Epithelial cell of esophagus (primary cell): ENCODE measurements at regions not wholly inside any gene's neighbourhood (a gene's known extent, or its start where the extent isn't known, plus 50 kb on each side); places are given as distances from the start of the nearest gene placed in this dataset.
"Not testable (repeated sequence)": the region's sequence is repeated elsewhere in the genome, so short reads cannot be mapped to it uniquely, and the experiment has no call there.

ENCODE experiments used
- DNase-seq: peaks from one replicate; pipeline ENCODE4 v3.0.0; 2010; ENCODE audit warnings: low read depth
- H3K4me3 ChIP-seq: 2 replicates; pipeline ENCODE4 v1.5.1; 2011; ENCODE audit warnings: mild to moderate bottlenecking, low read length, control low read depth
- TF ChIP-seq, protein P1 (sequence below): IDR thresholded peaks from 2 replicates; pipeline ENCODE4 v1.5.1; 2011; ENCODE audit warnings: low read depth, mild to moderate bottlenecking, low read length, control low read depth, inconsistent platforms; ENCODE audit not compliant: insufficient read depth; ENCODE audit errors: missing control alignments

DNA sequence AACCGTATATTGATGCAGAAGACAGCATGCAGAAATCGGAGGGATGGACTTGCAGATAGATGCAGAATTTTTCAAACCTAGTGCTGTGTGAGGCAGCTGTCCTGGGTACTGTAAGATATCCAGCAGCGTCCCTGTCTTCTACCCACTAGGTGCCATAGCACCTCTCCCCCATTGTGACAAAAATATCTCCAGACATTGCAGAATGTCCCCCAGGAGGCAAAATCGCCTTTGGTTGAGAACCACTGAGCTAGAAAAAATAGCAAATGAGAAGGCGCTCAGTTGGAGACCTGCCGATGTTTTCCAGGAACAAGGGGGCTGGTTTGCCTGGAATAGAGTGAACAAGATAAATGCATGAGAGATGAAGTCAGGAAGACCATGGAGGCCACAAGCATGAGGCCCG lies 67.9 kb upstream of the TMEM132D start:
- no peak for DNase-seq
- H3K4me3 ChIP-seq = no peak overlapping the region
- TF ChIP-seq, protein P1, sequence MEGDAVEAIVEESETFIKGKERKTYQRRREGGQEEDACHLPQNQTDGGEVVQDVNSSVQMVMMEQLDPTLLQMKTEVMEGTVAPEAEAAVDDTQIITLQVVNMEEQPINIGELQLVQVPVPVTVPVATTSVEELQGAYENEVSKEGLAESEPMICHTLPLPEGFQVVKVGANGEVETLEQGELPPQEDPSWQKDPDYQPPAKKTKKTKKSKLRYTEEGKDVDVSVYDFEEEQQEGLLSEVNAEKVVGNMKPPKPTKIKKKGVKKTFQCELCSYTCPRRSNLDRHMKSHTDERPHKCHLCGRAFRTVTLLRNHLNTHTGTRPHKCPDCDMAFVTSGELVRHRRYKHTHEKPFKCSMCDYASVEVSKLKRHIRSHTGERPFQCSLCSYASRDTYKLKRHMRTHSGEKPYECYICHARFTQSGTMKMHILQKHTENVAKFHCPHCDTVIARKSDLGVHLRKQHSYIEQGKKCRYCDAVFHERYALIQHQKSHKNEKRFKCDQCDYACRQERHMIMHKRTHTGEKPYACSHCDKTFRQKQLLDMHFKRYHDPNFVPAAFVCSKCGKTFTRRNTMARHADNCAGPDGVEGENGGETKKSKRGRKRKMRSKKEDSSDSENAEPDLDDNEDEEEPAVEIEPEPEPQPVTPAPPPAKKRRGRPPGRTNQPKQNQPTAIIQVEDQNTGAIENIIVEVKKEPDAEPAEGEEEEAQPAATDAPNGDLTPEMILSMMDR = no peak

DNA sequence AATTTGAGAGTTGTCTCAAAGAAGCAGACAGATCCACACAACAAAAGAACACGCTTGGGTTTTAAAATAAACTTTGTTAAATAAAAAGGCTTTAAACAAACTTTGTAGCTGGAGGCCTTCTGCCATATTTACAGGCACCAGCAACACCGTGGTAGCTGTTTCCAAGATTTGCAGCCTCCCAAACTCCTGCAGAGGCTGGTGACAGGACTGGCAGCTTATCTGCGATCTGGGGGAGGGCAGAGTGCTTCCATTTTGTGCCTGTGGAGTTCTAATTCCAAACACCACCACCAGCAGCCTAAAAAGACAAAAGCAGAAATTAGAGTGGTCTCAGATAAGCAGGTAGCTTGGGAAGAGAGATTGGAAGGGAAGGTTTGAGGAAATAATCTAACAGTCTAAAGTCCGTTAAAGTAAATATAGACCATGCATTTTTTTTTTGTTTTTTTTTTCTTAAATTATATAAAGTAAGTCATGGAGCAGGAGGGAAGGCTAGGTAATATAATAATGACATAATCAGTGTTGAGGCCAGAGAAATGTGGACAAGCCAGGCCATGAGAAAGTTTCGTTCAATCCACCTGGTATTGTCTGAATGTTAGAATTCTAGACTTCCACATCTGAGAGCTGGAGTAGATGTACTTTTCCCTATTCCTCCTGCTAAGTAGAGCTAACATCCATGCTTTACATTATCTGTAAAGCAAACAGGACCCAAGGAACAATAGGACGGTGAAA lies 69.6 kb upstream of the TMEM132D start:
- no peak for DNase-seq
- H3K4me3 ChIP-seq = no peak overlapping the region
- TF ChIP-seq, protein P1 = no peak

DNA sequence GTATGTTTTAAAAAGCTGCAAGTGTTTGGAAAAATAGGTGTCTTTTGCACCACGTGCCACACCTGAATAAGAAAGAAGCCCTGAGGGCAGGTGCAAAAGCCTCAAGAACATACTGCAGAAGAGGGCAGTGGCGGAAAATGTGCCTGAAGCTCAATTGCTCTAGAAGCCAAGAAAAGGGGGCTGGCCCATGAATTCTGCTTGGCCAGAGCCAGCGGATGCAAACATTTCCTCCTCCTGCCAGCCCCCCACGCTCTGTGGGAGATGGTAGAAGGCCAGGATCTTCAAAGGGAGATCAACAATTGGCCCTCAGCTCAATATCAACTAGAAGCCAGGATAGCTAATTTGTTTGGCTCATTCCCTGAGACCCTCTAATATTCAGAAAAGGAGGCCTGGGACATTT lies 80.3 kb upstream of the TMEM132D start:
- DNase-seq = no peak
- no peak overlapping the region for H3K4me3 ChIP-seq
- TF ChIP-seq, protein P1 = no peak

DNA sequence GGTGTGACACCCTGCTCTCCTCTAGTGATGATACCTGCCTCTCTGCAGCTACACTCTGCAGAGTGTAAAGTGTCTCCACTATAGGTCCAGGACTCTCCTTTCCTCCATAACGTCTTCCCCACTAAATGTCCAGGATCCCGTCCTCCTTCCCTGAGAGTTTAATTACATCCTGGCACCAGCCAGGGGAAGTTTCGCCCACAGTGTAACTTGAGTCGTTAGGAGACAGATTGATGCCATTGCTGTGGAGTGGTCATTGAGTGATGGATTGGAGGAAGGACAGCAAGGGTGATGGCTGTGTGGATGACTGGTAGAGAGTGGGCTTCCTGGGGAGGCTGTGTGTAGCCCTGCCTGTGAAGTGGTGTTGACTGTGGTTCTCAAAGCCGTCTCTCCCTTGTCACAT lies 84.0 kb upstream of the TMEM132D start:
- H3K4me3 ChIP-seq = no peak overlapping the region
- DNase-seq = no peak
- TF ChIP-seq, protein P1 = no peak

DNA sequence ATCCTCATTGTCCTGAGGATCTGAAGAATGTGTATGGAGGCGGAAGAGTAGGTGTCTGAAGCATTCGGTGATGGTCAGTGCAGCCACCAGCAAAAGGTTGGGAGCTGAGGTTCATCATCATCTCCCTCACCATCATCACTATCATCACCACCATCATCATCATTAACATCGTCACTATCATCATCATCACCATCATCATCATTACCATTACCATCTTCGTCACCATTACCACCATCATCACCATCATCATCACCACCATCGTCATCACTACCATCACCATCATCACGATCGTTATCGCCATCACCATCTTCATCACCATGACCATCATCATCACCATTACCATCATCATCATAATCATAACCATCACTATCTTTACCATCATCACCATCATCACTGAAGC lies 90.8 kb upstream of the TMEM132D start:
- no peak overlapping the region for H3K4me3 ChIP-seq
- TF ChIP-seq, protein P1 = no peak
- no peak for DNase-seq

DNA sequence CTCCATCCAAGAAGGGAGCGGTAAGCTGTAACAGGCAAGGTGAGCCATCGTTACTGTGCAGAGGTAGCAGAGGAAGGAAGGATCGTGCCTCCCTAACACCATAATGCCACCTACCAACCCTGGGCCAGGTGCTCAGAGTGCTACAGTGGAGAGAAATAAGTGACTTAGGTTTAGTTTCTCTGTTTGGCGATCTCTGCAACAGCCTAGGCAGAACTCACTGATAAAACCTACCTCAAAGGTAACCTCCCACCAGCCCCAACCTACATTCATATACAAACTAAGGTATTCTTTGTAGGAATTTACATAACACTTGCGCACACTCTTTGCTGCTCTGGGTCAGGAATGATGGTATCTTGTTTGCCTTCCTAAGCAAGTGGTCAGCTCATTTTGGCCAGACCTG lies 93.4 kb upstream of the TMEM132D start:
- DNase-seq = no peak
- TF ChIP-seq, protein P1 = no peak
- H3K4me3 ChIP-seq = no peak overlapping the region

DNA sequence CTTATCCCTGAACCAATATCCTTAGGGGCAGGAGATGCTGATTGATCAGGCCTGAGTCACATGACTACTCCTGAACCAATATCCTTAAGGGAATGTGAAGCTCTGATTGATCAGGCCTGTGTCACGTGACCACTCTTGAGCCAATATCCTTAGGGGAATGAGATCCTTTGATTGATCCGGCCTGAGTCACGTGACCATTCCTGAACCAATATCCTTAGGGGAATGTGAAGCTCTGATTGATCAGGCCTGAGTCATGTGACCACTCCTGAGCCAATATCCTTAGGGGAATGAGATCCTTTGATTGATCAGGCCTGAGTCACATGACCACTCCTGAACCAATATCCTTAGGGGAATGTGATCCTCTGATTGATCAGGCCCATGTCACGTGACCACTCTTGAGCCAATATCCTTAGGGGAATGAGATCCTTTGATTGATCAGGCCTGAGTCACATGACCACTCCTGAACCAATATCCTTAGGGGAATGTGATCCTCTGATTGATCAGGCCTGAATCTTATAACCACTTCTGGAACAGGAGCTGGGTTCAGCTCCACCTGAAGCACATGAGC lies 100.6 kb upstream of the TMEM132D start:
- DNase-seq, H3K4me3 ChIP-seq: not testable (repeated sequence)

DNA sequence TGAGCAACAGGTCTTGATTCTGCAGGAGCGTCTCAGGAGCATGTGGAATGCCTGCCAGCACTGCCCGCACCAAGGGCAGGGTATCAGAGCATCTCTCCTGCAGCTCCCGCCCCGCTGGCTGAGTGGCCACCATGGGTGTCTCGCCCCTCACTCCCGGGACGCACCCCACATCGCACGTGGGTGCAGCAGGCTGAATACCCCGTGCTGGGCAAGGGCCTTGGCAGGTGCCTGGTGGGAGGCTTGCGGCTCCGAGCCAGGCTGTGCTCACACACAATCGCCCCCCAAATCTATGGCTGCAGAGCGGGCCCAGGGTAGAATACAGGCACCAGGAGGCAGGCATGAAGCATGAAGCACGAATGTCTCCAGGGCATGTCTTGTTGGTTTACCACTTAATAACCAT lies 103.9 kb upstream of the TMEM132D start:
- H3K4me3 ChIP-seq = no peak overlapping the region
- DNase-seq = no peak
- TF ChIP-seq, protein P1 = no peak
